ENCODE measurements at regions not wholly inside any gene's neighbourhood (a gene's known extent, or its start where the extent isn't known, plus 50 kb on each side); places are given as distances from the start of the nearest gene placed in this dataset.

DNA sequence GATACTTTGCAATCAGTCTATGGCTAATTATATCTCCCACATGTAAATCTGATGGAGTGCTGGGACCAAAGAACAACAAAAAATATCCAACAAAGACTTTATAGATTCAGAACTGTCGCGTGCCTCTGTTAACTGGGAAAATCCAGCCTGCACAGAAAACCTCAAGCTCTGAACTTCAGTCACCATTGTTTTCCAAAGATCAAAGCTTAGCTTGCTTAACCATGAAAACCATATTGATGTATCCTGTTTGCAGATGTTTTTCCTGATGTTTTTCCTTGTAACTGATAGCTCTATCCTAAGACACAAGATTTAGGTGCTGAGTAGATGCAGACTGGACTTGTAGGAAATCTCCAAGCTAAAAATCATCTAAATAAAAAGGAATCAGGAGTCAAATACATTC, 163.7 kb downstream of the GXYLT1 start:
- DNase-seq, result no peak

DNA sequence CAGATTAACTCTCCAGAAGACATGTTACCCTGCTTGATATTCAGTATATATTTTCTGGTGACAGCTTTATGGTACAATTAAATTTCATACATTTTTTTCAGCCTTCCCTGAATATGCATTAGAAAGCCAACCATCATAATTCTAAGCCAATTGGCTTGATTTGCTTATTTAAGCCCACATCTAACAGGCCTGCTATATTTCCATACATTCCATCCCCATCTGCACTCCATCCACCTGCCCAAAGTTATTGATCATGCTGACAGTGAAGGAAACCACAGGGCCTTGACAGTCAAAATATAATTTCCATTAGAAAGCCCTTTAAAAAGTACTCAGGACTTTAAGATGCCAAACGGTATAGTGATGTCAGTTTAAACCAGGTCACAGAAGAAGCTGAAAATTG, 164.3 kb downstream of the GXYLT1 start:
- no peak for DNase-seq

GRCh38 chr12:41979574-41979973, 165.1 kb downstream of the GXYLT1 start:
- no peak for DNase-seq

- DNase-seq, result no peak
These were observed 172.1 kb downstream of the GXYLT1 start for GRCh38 chr12:41972598-41972997.

DNA sequence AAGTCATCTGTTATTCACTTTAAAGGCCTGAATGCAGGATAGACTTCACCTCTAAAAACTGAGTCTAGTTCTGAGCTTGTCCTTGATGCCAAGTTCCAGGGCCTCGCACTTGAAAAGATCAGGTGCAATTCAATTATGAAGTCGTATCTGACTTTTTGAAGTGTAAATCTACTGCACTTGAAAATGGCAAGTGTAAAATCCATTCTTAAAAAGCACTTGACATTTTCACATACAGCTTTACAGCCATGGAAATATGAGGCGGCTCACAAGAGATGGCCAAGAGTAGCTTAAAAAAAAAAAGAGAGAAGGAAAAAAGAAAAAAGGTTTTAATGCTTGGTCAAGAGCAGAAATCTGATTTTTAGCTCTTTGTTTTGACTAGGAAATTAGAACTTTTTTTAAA, 172.5 kb downstream of the GXYLT1 start:
- DNase-seq, result no peak

DNA sequence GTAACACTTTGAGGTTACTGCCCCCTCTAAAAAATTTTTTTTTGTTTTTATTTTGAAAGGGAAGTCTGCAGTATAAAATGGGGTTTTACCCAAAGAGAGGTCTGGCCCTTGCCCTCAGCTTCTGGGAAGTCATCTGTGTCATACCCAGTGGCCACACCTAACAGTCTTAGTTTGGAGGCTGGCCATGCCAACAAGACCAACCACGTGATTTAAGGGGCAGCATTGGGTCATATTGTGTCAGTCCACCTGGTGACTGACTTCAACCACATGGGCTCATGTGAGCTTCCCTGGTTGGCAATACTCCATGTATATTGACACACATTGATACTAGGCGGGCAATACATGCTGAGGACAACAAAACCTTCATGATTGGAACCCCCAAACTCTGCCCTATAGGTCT, 173.9 kb downstream of the GXYLT1 start:
- no peak for DNase-seq

- no peak for DNase-seq
These were observed 176.1 kb downstream of the GXYLT1 start for GRCh38 chr12:41968599-41968998.

DNA sequence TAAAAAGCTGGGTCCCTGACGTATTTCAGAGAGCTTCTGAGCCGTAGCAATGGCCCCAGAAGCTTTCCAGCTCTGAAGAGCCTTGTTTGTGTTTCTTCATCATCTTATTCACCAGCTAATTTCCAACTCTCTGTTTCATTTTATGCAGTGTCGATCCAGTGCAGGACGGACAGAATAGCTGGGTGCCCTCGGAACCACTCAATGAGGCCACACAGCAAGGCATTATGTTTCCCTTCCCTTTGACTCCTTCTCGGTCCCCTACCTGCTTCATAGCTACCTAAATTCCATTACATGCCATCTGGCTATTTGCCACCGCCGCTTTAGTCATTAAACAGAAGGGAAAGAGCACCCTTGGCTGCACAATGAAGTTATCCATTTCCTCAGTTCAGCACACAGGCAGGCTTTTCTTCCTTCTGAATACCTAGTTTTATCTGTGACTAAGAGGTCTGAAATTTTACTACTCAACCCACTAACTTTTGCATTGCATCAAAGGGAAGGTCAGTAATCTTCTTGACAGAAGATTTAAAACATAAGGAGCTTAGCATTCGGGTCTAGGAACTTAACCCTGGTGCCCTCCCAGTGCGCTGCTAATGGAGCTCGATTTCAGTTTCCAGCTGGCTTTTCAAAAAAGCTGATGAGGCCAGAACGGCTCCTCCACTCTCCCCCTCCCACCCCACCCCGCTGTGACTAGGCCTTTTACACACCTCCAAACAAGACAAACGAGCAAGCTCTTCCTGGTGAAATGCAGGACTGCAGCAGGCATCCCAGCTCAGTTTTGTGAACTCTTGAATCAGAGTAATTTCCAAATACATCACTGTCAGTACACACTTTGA, 176.8 kb downstream of the GXYLT1 start:
- peak; percentile 96 for DNase-seq

DNA sequence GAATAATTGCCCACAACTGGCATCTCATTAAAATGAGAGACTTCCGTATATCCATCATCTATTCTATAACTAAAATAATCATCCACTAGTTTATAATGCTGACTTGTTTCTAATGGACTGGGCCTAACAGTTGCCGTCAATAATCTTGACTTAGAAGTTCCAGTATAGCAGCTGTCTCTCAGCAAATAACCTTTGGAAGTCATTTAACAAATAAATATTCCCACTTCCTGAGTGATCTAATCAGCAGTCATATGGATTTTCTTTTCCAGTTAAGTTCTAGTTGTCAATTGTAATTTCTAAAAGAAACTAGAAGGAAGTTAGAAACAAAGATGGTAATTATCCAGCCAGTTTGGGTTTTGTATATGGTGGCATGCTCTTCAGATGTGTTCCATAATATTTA, 177.8 kb downstream of the GXYLT1 start:
- no peak for DNase-seq

DNA sequence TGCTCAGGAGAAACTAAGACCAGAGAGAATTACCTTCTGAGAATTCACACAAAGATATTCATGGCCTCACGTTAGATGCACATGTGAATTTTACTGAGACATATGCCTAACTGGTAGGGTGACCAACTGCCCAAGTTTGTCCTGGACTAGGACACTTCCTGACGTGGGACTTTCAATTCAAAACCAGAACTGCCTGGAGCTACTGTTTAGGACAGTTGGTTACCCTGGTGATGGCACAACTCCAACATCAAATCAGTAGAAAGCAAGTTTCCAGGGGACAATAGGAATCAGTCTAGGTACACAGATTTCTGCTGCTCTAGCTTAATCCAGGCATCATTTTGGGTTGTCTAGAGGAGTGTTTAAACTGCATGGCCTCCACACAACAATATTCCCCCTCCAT, 178.7 kb downstream of the GXYLT1 start:
- no peak for DNase-seq

- no peak for DNase-seq
These were observed 181.3 kb downstream of the GXYLT1 start for GRCh38 chr12:41963398-41963797.

GRCh38 chr12:41962171-41962572, 182.5 kb downstream of the GXYLT1 start:
- no peak for DNase-seq

- no peak for DNase-seq
These were observed 185.4 kb downstream of the GXYLT1 start for GRCh38 chr12:41959271-41959670.

GRCh38 chr12:41956353-41956752, 188.3 kb downstream of the GXYLT1 start:
- DNase-seq, result no peak

DNA sequence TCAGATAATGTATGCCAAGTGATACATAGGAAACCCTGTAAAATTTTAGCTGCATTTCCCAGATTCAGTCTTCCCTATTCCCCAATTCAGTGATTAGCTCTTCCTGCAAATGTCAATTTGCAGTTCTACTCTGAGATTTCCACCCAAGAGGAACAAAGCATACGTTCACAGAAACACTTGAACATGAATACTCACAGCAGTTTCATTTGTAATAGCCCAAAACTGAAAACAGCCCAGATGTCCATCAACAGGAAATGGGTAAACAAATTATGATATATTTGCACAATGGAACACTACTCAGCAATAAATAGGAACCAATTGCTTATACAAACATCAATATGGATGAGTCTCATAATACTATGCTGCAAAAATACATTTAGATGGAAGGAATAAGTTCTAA, 194.2 kb downstream of the GXYLT1 start:
- no peak for DNase-seq

- no peak for DNase-seq
These were observed 198.6 kb downstream of the GXYLT1 start for GRCh38 chr12:41946106-41946505.

DNA sequence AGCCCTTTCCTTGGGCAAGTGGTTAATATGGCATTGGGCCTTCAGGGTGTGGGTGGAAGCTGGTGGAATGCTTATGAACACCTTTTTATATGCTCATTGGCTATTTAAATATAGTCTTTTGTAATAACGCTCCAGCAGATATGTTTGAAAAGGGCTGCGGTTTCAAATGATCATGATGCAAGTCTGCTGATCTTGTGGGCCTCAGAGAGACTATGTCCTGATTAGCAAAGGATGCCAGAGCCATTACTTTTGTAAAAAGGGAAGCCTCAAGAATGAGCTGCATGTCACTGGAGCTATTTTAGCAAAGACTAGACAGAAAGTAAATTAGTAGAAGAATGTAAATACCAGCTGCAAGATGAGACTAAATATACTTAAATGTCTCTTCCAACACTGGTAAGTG, 200.5 kb downstream of the GXYLT1 start:
- no peak for DNase-seq

DNA sequence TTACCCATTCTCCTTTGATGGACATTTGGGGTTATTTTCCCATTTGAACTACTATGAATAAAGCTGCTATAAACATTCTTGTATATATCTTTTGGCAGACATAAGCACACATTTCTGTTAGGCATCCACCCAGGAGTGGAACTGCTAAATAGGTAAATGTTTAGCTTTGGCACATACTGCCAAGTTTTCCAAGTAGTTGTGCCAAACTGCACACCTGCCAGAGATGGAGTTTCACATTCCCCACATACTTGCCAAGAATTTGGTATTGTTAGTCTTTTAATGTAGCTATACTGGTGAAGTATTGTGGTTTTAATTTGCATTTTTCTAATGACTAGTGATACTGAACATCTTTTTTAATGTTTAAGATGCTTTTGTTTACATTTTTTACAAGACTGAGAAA, 201.0 kb downstream of the GXYLT1 start:
- DNase-seq, result no peak

GRCh38 chr12:41942354-41942753, 202.3 kb downstream of the GXYLT1 start:
- DNase-seq, result no peak

DNA sequence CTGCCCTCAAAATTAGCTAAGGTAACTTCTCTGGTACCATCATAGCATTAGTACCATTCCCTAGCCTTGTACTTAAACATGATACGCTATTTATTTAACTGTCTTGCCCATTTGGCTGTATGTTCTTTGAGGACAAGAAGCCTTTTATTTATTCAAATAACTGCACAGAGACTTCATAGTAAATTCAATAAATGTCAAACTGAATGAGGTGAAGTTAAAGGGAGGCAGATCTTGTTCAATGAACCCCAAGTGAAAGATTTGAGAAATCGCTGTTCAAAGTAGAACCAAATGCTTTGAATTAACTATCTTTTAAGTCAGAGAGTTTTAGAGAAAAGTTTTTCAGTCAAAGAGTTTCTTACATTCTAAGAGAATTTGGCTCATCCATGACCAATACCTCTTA, 203.6 kb downstream of the GXYLT1 start:
- DNase-seq, result no peak

DNA sequence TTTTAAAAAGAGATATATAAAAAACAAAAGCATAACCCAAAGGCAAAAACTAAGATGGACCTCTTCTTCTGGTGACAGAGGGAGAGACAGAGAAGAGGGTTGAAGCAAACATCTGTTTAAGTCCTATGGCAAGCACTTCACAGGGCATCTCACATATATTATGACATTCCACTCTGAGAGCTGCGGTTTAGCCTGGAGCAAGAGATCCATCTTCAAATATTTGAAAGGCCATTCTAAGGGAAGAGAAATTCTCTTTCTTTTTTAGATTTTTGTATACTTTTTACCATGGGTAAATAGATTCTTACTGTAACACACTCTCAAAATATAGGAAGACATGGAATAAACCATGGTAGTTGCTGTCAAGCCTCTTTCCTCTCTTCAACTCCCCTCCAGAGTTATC, 204.1 kb downstream of the GXYLT1 start:
- DNase-seq, result no peak

- no peak for DNase-seq
These were observed 208.3 kb downstream of the GXYLT1 start for GRCh38 chr12:41936333-41936732.

- DNase-seq, result no peak
These were observed 208.8 kb downstream of the GXYLT1 start for GRCh38 chr12:41935911-41936310.

GRCh38 chr12:41932470-41932991, 212.1 kb downstream of the GXYLT1 start:
- DNase-seq, result no peak

- no peak for DNase-seq
These were observed 213.7 kb downstream of the GXYLT1 start for GRCh38 chr12:41930866-41931437.

Measured in kidney glomerular epithelial cell (primary cell).